GM18907 (cell line): ENCODE measurements at regions not wholly inside any gene's neighbourhood (a gene's known extent, or its start where the extent isn't known, plus 50 kb on each side); places are given as distances from the start of the nearest gene placed in this dataset.
"Not testable (repeated sequence)": the region's sequence is repeated elsewhere in the genome, so short reads cannot be mapped to it uniquely, and the experiment has no call there.

Source experiments
- ATAC-seq: cut with Tn5 transposase; IDR thresholded peaks from one replicate; pipeline ENCODE4 v1.9.1; 2021; ENCODE audit warnings: mild to moderate bottlenecking, moderate library complexity; ENCODE audit not compliant: unreplicated experiment

GRCh38 chrX:16316331-16316730 lies 149.1 kb downstream of the MAGEB17 start:
- no peak for ATAC-seq

GRCh38 chrX:16319929-16320328 lies 152.6 kb downstream of the MAGEB17 start:
- no peak for ATAC-seq

- ATAC-seq = no peak
Observed at GRCh38 chrX:16320765-16321355, 153.6 kb downstream of the MAGEB17 start.

- ATAC-seq = no peak
Observed at GRCh38 chrX:16333453-16333852, 166.2 kb downstream of the MAGEB17 start.

- ATAC-seq = no peak
Observed at GRCh38 chrX:16335181-16335580, 167.9 kb downstream of the MAGEB17 start.

GRCh38 chrX:16347968-16348670 lies 180.8 kb downstream of the MAGEB17 start:
- no peak for ATAC-seq

GRCh38 chrX:16357902-16358301 lies 190.6 kb downstream of the MAGEB17 start:
- ATAC-seq = no peak

GRCh38 chrX:16360056-16360455 lies 192.8 kb downstream of the MAGEB17 start:
- not testable (repeated sequence) for ATAC-seq

- no peak for ATAC-seq
Observed at GRCh38 chrX:16368696-16369095, 201.4 kb downstream of the MAGEB17 start.

GRCh38 chrX:16376056-16376455 lies 208.8 kb downstream of the MAGEB17 start:
- ATAC-seq = no peak

GRCh38 chrX:16386126-16386525 lies 218.8 kb downstream of the MAGEB17 start:
- ATAC-seq = no peak

GRCh38 chrX:16392597-16392996 lies 225.3 kb downstream of the MAGEB17 start:
- no peak for ATAC-seq

GRCh38 chrX:16394290-16394689 lies 227.0 kb downstream of the MAGEB17 start:
- ATAC-seq = no peak

- no peak for ATAC-seq
Observed at GRCh38 chrX:16403808-16404207, 236.5 kb downstream of the MAGEB17 start.

GRCh38 chrX:16416588-16416987 lies 233.4 kb upstream of the S100G start:
- no peak for ATAC-seq

- ATAC-seq = no peak
Observed at GRCh38 chrX:16418650-16419049, 231.3 kb upstream of the S100G start.

GRCh38 chrX:16427668-16428067 lies 222.3 kb upstream of the S100G start:
- ATAC-seq = no peak

GRCh38 chrX:16429406-16429805 lies 220.6 kb upstream of the S100G start:
- no peak for ATAC-seq

GRCh38 chrX:16431266-16431665 lies 218.7 kb upstream of the S100G start:
- no peak for ATAC-seq

GRCh38 chrX:16433021-16433420 lies 216.9 kb upstream of the S100G start:
- no peak for ATAC-seq

- ATAC-seq = no peak
Observed at GRCh38 chrX:16435399-16435986, 214.5 kb upstream of the S100G start.
